ENCODE measurements at regions not wholly inside any gene's neighbourhood (a gene's known extent, or its start where the extent isn't known, plus 50 kb on each side); places are given as distances from the start of the nearest gene placed in this dataset.

DNA sequence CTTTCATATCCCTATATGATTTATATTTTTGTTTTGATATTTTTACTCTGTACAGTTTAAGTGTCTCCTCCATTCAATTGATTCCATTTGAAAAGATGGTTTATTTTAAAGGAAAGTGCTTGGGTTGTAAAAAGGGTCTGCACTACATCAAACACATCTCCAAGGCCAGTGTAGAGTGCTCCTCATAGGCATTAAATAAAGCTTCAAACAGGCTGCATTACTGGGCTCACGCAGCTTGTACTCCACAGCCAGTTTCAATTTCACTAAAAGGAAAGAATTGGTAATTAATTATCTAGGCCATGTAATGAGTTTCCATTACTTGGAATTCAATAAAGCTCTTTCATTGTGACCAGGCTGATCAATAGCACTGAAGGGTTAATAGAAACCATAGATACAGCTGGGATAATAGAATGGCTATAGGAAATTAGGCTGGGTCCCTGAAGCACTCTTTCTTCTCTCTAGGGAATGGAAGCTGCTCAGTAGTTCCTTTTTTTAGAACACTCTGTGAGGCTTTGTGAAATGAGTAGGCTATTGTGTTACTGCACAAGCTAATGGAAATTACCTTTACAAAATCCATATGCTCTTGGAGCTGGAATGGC is 442.2 kb downstream of the RNF144B start:
- no peaks in the 10 kb centered on the region for H3K36me3 Mint-ChIP-seq (ENCODE audit: insufficient read depth)
- no peaks in the 10 kb centered on the region for H3K27me3 Mint-ChIP-seq (ENCODE audit: low read depth)
- H3K9me3 Mint-ChIP-seq, result peaks cover 28% of the 10 kb centered on the region
- no peak for DNase-seq
- no peak overlapping the region for H3K4me3 Mint-ChIP-seq
- no peak for ATAC-seq
- no peaks in the 10 kb centered on the region for H3K4me1 Mint-ChIP-seq (ENCODE audit: low read depth)

DNA sequence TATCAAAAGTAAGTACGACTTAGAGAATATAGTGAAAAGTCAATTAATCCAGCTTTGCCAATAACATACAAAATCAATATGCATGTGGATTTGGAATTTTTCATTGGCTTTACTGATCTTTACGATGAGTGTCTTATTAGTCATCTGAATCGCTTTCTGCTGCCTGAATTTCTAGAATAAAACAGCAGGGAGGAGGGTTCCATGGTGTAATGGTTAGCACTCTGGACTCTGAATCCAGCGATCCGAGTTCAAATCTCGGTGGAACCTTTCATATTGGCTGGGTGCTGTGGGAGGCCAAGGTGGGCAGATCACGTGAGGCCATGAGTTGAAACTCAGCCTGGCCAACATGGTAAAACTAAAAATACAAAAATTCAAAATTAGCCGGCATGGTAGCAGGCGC is 448.8 kb downstream of the RNF144B start:
- ATAC-seq, result no peak
- no peaks in the 10 kb centered on the region for H3K27me3 Mint-ChIP-seq (ENCODE audit: low read depth)

DNA sequence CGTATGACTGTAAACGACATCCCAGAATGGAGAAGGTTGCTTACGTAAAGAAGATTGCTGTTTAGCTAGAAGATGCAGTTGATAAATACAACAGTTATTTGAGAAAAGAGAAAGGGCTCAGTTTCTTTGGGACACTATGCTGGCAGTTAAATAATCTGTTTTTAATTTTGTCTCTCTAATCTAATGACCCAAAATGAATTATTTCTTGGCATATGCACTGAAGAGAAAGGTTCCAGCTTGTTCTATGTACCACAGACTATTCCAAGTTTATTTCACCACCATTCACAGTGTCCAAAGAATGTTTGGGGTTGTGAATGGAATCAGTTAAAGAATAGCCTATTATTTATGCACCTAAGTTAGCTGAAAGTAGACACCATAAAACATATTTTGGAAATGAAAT is 449.9 kb downstream of the RNF144B start:
- H3K4me1 Mint-ChIP-seq (ENCODE audit: low read depth), result no peaks in the 10 kb centered on the region
- DNase-seq (no peak), ATAC-seq (no peak)
- peaks cover 7% of the 10 kb centered on the region for H3K9me3 Mint-ChIP-seq
- H3K27me3 Mint-ChIP-seq (ENCODE audit: low read depth), result no peaks in the 10 kb centered on the region
- no peak overlapping the region for H3K4me3 Mint-ChIP-seq
- H3K36me3 Mint-ChIP-seq (ENCODE audit: insufficient read depth), result no peaks in the 10 kb centered on the region

More for the DNA sequence above, 448.8 kb downstream of the RNF144B start:
- Mint-ChIP-seq H3K36me3 (ENCODE audit: insufficient read depth) (no peaks in the 10 kb centered on the region), H3K9me3 (peaks cover 7% of the 10 kb centered on the region), H3K4me3 (no peak overlapping the region), H3K4me1 (ENCODE audit: low read depth) (no peaks in the 10 kb centered on the region)
- DNase-seq, result no peak

DNA sequence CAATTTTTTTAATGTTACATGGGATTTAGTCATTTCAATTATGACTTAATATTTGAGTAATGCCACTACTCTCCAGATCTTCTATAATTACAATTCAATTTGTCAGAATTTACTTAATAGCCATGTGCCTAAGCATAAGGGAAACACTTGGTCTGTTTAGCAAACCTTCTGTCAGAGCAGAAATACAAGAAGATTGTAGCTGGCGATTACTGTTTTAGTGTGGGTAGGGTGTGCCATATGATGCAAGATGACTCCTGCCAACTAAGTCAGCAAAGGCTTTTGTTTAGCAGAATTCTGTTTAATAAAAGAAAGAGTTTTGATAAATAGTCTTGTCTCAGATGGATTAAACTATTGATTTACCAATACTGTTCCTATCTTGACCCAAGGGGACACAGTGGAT is 455.4 kb downstream of the RNF144B start:
- no peaks in the 10 kb centered on the region for H3K4me1 Mint-ChIP-seq (ENCODE audit: low read depth)
- H3K27me3 Mint-ChIP-seq (ENCODE audit: low read depth), result no peaks in the 10 kb centered on the region
- no peak for DNase-seq
- no peaks in the 10 kb centered on the region for H3K36me3 Mint-ChIP-seq (ENCODE audit: insufficient read depth)
- no peak for ATAC-seq
- H3K4me3 Mint-ChIP-seq, result no peak overlapping the region
- H3K9me3 Mint-ChIP-seq, result peaks cover 9% of the 10 kb centered on the region

DNA sequence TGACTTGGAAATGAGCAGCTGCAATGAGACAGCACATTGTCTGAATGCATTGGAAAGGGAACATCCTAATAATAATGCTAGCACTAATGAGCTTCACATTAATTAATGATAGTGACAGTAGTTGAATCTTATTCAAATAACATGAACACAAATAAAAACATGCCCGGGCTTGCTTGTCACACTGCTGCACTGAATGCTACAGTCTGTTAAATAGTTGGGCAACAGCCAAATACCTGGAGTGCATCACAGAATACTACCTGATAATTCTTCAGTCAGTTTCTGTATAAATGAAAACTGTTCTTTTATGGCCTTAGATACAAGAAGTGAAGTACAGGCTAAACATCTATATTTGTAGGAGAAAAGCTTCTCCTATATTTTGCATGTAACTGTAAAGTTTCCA is 458.7 kb downstream of the RNF144B start:
- H3K4me3 Mint-ChIP-seq, result no peak overlapping the region

DNA sequence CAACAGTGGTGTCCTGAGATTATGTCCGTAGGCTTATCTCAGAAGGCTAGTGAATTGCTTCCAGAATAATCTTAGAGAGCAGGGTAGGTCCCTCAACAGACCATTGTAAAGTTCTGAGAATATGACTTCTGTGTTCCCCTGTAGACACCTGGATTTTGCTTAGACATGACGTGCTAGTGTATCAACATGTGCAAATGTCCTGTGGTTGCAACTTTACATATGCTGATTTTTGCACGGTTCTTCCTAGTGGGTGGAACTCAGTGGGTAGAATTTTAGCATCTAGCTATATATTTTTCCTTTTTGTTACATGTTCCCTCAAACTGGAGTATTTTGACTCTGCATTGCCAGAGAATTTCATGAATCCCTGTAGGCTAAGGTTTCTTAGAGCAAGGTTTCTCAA is 459.2 kb downstream of the RNF144B start:
- no peaks in the 10 kb centered on the region for H3K4me1 Mint-ChIP-seq (ENCODE audit: low read depth)
- no peaks in the 10 kb centered on the region for H3K27me3 Mint-ChIP-seq (ENCODE audit: low read depth)
- ATAC-seq, result no peak
- H3K9me3 Mint-ChIP-seq, result peaks cover 11% of the 10 kb centered on the region
- H3K4me3 Mint-ChIP-seq, result no peak overlapping the region
- no peak for DNase-seq
- H3K36me3 Mint-ChIP-seq (ENCODE audit: insufficient read depth), result no peaks in the 10 kb centered on the region

More for the DNA sequence above, 458.7 kb downstream of the RNF144B start:
- DNase-seq (no peak), ATAC-seq (no peak)
- Mint-ChIP-seq H3K9me3 (peaks cover 11% of the 10 kb centered on the region), H3K4me1 (ENCODE audit: low read depth) (no peaks in the 10 kb centered on the region), H3K36me3 (ENCODE audit: insufficient read depth) (no peaks in the 10 kb centered on the region), H3K27me3 (ENCODE audit: low read depth) (no peaks in the 10 kb centered on the region)

DNA sequence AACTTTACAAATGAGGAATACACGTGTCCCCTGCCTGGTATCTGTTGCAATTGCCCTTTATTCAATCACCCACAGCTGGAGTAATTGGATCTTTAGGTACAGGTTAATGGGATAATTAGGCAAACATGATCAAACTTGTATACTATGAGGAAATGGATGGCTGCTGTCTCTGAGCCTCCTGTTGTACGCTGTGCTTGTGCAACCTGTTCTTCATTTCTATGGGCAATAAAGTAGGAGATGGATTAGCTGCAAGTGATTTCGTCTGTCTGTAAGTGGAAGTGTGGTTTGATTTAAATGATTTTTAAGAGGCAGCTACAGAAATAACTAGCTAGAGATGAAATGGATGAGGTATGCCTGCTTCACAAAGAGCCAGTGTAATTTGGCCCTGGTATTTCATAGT is 474.1 kb downstream of the RNF144B start:
- H3K36me3 Mint-ChIP-seq (ENCODE audit: insufficient read depth), result no peaks in the 10 kb centered on the region
- no peak for ATAC-seq
- no peak overlapping the region for H3K4me3 Mint-ChIP-seq
- no peaks in the 10 kb centered on the region for H3K4me1 Mint-ChIP-seq (ENCODE audit: low read depth)
- DNase-seq, result no peak
- no peaks in the 10 kb centered on the region for H3K27me3 Mint-ChIP-seq (ENCODE audit: low read depth)
- H3K9me3 Mint-ChIP-seq, result peaks cover 31% of the 10 kb centered on the region

DNA sequence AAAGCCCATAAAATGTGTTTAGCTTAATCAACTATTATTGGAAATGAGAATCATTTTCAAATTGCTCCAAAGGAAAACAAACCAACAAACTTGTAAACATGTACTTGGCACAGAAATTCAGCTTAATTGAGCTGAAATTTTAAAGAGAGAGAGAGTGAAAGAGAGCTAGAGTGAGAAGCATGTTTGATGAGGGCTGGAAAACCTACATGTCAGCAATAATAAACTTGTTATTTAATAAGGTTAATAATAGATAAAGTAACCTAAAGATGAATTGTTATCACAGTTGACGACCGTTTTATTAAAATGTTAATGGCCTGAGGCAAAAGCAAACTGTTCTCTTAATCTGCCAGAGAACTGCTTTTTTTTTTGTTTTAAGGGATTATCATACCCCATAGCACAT is 496.1 kb downstream of the RNF144B start:
- no peaks in the 10 kb centered on the region for H3K27me3 Mint-ChIP-seq (ENCODE audit: low read depth)
- H3K4me3 Mint-ChIP-seq, result no peak overlapping the region
- H3K4me1 Mint-ChIP-seq (ENCODE audit: low read depth), result no peaks in the 10 kb centered on the region
- peaks cover 18% of the 10 kb centered on the region for H3K9me3 Mint-ChIP-seq
- no peaks in the 10 kb centered on the region for H3K36me3 Mint-ChIP-seq (ENCODE audit: insufficient read depth)
- no peak for ATAC-seq
- no peak for DNase-seq

DNA sequence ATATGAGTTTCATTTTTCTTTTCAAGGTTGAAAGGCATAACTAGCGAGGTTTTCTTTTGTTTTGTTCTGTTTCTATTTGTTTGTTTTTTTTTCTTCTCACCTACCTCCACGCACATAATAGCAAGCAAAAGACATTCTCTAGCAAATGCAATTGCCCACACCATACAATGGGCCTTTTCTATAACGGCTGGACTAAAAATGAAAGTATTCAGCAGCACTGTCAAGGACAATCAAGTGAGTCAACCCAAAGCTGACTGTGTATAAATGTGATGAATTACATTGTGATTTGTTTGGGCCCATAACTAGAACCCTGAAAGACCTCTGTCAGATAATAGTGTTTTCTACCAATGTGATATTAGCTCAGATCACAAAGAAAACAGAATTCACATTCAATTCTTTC is 496.7 kb downstream of the RNF144B start:
- no peaks in the 10 kb centered on the region for H3K4me1 Mint-ChIP-seq (ENCODE audit: low read depth)
- DNase-seq (no peak), ATAC-seq (no peak)
- no peak overlapping the region for H3K4me3 Mint-ChIP-seq
- no peaks in the 10 kb centered on the region for H3K27me3 Mint-ChIP-seq (ENCODE audit: low read depth)
- H3K9me3 Mint-ChIP-seq, result peaks cover 18% of the 10 kb centered on the region
- no peaks in the 10 kb centered on the region for H3K36me3 Mint-ChIP-seq (ENCODE audit: insufficient read depth)

DNA sequence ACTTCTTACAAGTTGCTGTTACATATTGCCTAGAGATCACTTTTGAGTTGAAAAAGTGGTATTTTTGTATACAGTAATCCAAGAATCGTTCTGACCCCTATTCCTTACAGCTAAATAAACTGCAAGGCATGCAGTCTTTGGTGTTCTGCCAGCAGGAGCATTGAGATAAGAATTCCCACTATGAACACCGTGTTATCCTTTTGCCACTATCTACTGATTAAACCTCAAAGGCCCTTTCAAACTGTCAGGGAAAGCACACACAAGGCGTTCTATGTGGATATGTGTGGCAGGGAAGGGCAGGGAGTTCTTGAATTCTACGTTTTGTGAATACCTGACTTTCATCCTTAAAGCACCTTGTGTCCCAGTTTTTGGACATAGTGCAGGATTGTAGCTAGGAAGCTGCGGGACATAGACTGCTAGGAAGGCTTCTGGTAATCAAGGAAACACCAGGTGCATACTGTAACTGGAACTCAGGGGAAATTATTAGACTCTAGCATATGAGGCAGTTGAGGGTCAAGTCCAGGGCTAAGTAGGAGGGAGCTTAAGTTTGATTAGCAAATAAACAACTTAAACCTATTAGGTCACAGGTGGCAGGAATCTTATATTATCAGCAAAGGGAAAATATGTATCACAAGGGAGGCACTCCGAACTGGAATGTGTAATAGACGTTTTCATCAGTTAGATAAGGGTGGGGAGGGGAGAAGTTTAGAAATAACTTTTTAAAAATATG is 506.6 kb downstream of the RNF144B start:
- no peak for ATAC-seq
- Mint-ChIP-seq H3K4me1 (ENCODE audit: low read depth) (no peaks in the 10 kb centered on the region), H3K4me3 (no peak overlapping the region), H3K9me3 (peaks cover 3% of the 10 kb centered on the region), H3K27me3 (ENCODE audit: low read depth) (no peaks in the 10 kb centered on the region), H3K36me3 (ENCODE audit: insufficient read depth) (no peaks in the 10 kb centered on the region)
- DNase-seq, result no peak

DNA sequence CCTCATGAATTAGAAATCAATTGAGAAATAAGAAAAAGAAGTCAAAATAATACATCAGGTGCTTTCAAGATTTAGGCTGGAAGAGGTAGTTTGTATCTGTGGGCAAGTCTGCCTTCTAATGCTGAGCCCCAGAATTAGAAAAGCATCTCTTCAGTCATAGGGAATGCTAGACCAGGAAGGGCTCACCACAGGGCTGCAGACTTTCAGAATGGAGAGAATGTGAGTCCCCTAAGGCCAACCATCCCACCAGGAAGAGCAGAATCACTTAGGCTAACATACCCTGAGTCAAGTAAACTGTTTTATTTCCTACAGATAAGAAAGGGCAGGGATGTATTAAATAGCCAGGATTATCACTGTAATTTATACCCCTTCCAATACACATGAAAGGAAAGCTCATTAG is 510.2 kb downstream of the RNF144B start:
- Mint-ChIP-seq H3K36me3 (ENCODE audit: insufficient read depth) (no peaks in the 10 kb centered on the region), H3K4me1 (ENCODE audit: low read depth) (no peaks in the 10 kb centered on the region), H3K4me3 (no peak overlapping the region), H3K9me3 (peaks cover 3% of the 10 kb centered on the region), H3K27me3 (ENCODE audit: low read depth) (no peaks in the 10 kb centered on the region)
- DNase-seq (no peak), ATAC-seq (no peak)

DNA sequence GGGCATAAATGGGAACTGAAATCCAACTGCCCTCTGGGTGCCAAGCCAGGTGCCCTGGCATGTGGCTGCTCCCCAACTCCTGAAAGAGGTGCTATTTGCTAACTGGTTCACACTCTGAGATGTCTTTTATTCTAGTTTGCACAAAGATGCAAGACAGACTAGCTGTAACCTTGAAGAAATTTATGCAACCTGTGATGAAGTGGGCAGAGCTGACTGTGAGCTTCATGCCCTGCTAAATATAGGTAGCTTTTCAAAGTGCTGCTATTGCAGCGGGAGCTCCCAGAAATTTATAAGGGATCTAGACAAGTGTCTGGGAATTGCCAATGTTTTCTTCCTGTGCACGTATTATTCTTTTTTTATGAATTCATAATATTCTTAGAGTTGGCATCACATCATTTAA is 517.5 kb downstream of the RNF144B start:
- Mint-ChIP-seq H3K36me3 (ENCODE audit: insufficient read depth) (no peaks in the 10 kb centered on the region), H3K9me3 (no peaks in the 10 kb centered on the region), H3K27me3 (ENCODE audit: low read depth) (no peaks in the 10 kb centered on the region), H3K4me3 (no peak overlapping the region), H3K4me1 (ENCODE audit: low read depth) (no peaks in the 10 kb centered on the region)
- ATAC-seq (no peak), DNase-seq (no peak)

DNA sequence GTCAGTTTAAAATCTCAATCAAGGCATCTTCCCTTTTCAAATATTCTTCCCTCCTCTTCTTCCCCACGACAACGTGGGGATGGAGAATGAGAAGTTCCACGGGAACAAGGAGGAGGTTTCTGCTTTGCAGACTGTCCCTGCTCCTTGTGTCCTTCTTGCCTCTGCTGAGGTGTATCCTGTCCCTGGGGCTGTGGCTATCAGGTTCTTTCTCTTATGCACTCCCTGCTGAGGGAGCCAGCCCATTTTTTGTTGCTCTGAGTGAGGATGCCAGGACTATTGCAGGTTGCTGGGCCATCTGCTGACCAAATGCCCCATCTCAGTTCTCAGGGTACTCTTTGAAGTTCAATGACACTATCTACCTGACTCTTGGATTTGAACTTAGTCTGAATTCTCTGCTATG is 533.6 kb downstream of the RNF144B start:
- Mint-ChIP-seq H3K4me1 (ENCODE audit: low read depth) (no peaks in the 10 kb centered on the region), H3K9me3 (peaks cover 8% of the 10 kb centered on the region), H3K36me3 (ENCODE audit: insufficient read depth) (no peaks in the 10 kb centered on the region), H3K4me3 (no peak overlapping the region), H3K27me3 (ENCODE audit: low read depth) (no peaks in the 10 kb centered on the region)
- no peak for ATAC-seq
- DNase-seq, result no peak

DNA sequence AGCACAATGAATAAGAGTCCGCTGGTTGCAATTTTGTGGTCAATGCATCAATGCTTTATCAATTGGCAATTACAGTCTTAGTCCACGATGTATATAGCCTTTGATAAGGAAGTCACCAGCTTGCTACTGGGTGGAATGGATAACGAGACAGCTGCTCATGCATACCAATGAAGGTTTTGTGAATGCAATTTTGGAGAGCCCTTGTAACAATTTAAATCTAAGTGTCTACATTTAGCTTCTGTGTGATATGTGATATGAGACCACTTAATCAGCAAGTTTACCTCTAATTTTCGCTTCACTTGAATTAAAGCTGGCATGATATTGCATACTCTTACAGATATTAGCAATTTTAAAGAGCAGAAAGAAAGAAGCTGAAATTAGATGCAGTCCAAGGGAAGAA is 543.9 kb downstream of the RNF144B start:
- no peak overlapping the region for H3K4me3 Mint-ChIP-seq
- H3K4me1 Mint-ChIP-seq (ENCODE audit: low read depth), result no peaks in the 10 kb centered on the region
- peaks cover 12% of the 10 kb centered on the region for H3K9me3 Mint-ChIP-seq
- ATAC-seq (no peak), DNase-seq (no peak)
- H3K36me3 Mint-ChIP-seq (ENCODE audit: insufficient read depth), result no peaks in the 10 kb centered on the region
- H3K27me3 Mint-ChIP-seq (ENCODE audit: low read depth), result no peaks in the 10 kb centered on the region

DNA sequence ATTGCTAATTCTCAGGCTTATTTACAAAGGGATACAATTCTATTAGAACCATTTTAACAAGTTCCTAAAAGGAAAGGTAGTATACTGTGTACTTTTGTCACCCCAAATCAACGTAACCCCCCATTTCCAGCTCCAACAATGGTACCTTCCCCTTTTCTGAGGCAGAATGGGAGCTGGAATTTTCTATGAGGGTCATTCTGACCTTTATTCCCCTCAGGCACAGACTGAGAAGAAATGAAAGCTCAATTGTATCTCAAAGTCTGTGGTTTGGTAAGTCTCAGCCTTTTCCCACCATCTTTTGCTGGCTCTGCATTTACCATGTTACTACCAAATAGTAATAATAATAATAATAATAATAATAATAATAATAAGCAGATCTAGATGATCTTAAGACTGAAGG is 571.0 kb downstream of the RNF144B start:
- Mint-ChIP-seq H3K36me3 (ENCODE audit: insufficient read depth) (no peaks in the 10 kb centered on the region), H3K4me3 (no peak overlapping the region), H3K9me3 (peaks cover 7% of the 10 kb centered on the region), H3K27me3 (ENCODE audit: low read depth) (no peaks in the 10 kb centered on the region), H3K4me1 (ENCODE audit: low read depth) (no peaks in the 10 kb centered on the region)
- no peak for DNase-seq
- ATAC-seq, result no peak
